SK-N-SH treated with all-trans-retinoic acid at 6 μM for 48 hours (cell line): ENCODE measurements at regions not wholly inside any gene's neighbourhood (a gene's known extent, or its start where the extent isn't known, plus 50 kb on each side); places are given as distances from the start of the nearest gene placed in this dataset.

Source experiments
- BACH2 ChIP-seq: fragments of 250-450 bp; sonication (Bioruptor Pico); IDR thresholded peaks from 2 replicates; pipeline ENCODE4 v1.9.0; 2021; ENCODE audit warnings: mild to moderate bottlenecking, borderline replicate concordance
- CREB5 ChIP-seq: fragments of 250-450 bp; sonication (Bioruptor Pico); IDR thresholded peaks from 2 replicates; pipeline ENCODE4 v1.5.1; 2020; ENCODE audit warnings: low read depth, mild to moderate bottlenecking, moderate library complexity
- GLIS3 ChIP-seq: fragments of 250-450 bp; sonication (Bioruptor Pico); IDR thresholded peaks from 2 replicates; pipeline ENCODE4 v1.5.0; 2020; ENCODE audit warnings: mild to moderate bottlenecking, moderate library complexity
- PATZ1 ChIP-seq: fragments of 250-450 bp; sonication (Bioruptor Pico); IDR thresholded peaks from 2 replicates; pipeline ENCODE4 v1.8.0; 2020; ENCODE audit warnings: mild to moderate bottlenecking, moderate library complexity, borderline replicate concordance
- POU6F1 ChIP-seq: fragments of 250-450 bp; sonication (Bioruptor Pico); IDR thresholded peaks from 2 replicates; pipeline ENCODE4 v1.8.0; 2021; ENCODE audit warnings: low read depth, mild to moderate bottlenecking, moderate library complexity, borderline replicate concordance
- SNAI2 ChIP-seq: fragments of 250-450 bp; sonication (Bioruptor Pico); IDR thresholded peaks from 2 replicates; pipeline ENCODE4 v1.5.0; 2020; ENCODE audit warnings: mild to moderate bottlenecking, moderate library complexity
- TSHZ2 ChIP-seq: fragments of 250-450 bp; sonication (Bioruptor Pico); IDR thresholded peaks from 2 replicates; pipeline ENCODE4 v1.5.0; 2020; ENCODE audit warnings: mild to moderate bottlenecking, moderate library complexity
- ZFP3 ChIP-seq: fragments of 250-450 bp; sonication (Bioruptor Pico); IDR thresholded peaks from 2 replicates; pipeline ENCODE4 v1.5.0; 2020; ENCODE audit warnings: mild to moderate bottlenecking, moderate library complexity

GRCh38 chr16:86992587-86992986 lies 324.6 kb downstream of the C16orf95 start:
- TF ChIP-seq CREB5 (CRISPR knock-in tag), result no peak
- TF ChIP-seq POU6F1 (CRISPR knock-in tag), result no peak
- no peak for TF ChIP-seq ZFP3 (CRISPR knock-in tag)
- no peak for TF ChIP-seq BACH2 (CRISPR knock-in tag)
- no peak for TF ChIP-seq GLIS3 (CRISPR knock-in tag)
- no peak for TF ChIP-seq TSHZ2 (CRISPR knock-in tag)
- no peak for TF ChIP-seq PATZ1
- no peak for TF ChIP-seq SNAI2 (CRISPR knock-in tag)
